Mucosa of descending colon (tissue), 3 donors: ENCODE measurements at regions not wholly inside any gene's neighbourhood (a gene's known extent, or its start where the extent isn't known, plus 50 kb on each side); places are given as distances from the start of the nearest gene placed in this dataset.

Experiments used
- ATAC-seq: fragments of 200-7000 bp; cut with Tn5 transposase; one replicate; pipeline ENCODE4 v1.9.1; 2020; ENCODE audit warnings: mild to moderate bottlenecking, moderate library complexity
- DNase-seq, 3 donors: peaks; one replicate each; pipeline ENCODE4 v3.0.0-alpha.2; 2020
- H3K36me3 ChIP-seq: fragments of 200-600 bp; one replicate; pipeline ENCODE4 v1.8.0; 2021; ENCODE audit warnings: low read depth, mild to moderate bottlenecking
- H3K4me1 ChIP-seq: fragments of 200-600 bp; one replicate; pipeline ENCODE4 v1.8.0; 2021; ENCODE audit warnings: low read depth, mild to moderate bottlenecking
- H3K4me3 ChIP-seq: fragments of 200-600 bp; one replicate; pipeline ENCODE4 v1.8.0; 2021; ENCODE audit warnings: mild to moderate bottlenecking
- H3K9me3 ChIP-seq: fragments of 200-600 bp; one replicate; pipeline ENCODE4 v1.8.0; 2021; ENCODE audit warnings: mild to moderate bottlenecking
- CTCF ChIP-seq: fragments of 200-600 bp; IDR thresholded peaks from one replicate; pipeline ENCODE4 v1.8.0; 2022; ENCODE audit warnings: antibody characterized with exemption, mild to moderate bottlenecking
- intact Hi-C, 2 donors: fragments of 100-400 bp; cut with DNase I in 1 of 2; cut with micrococcal nuclease in 1 of 2; formaldehyde crosslinking; loops; one replicate each; pipeline versions ENCODE4 v1.11.0 to v1.11.1; 2022; cut with DNase I, micrococcal nuclease
- donor health status: DM: no; HTN: no; CAD: no; lungs with moderate emphysema.
- donor health status: DM: no; HTN: no; CAD: no.
- donor health status: DM: no; HTN: yes; CAD: no.

- H3K9me3 ChIP-seq = no peaks in the 10 kb centered on the region
- no peak for ATAC-seq
- no peak for TF ChIP-seq CTCF
- no peak for DNase-seq
- no peaks in the 10 kb centered on the region for H3K36me3 ChIP-seq
- H3K4me1 ChIP-seq = no peaks in the 10 kb centered on the region
- intact Hi-C loops = no loop called here
- no peak overlapping the region for H3K4me3 ChIP-seq
Observed at GRCh38 chr13:102993348-102993747, 72.9 kb downstream of the SLC10A2 start.

DNA sequence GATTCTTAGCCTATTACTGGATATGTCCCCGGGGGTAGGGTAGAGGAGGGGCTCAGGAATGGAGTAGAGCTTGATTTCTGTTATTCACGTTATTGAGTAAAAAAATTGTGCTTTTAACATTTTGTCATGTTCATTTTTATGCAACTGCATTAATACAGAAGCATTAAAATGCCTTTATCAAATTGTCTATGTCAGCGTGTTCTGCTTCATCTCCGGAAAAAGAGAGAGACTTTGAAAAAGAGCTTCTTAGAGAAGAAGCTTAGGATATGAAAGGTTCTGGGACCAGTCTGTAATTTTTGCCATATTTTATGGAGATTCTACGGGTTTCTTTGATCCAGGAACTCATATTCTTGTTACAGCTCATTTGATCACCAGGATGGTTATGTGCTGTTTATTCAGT lies 82.0 kb downstream of the SLC10A2 start:
- Histone ChIP-seq H3K9me3 (peaks cover 7% of the 10 kb centered on the region), H3K4me3 (no peak overlapping the region), H3K4me1 (no peaks in the 10 kb centered on the region), H3K36me3 (no peaks in the 10 kb centered on the region)
- DNase-seq = no peak
- ATAC-seq = no peak
- intact Hi-C loops = no loop called here
- no peak for TF ChIP-seq CTCF

DNA sequence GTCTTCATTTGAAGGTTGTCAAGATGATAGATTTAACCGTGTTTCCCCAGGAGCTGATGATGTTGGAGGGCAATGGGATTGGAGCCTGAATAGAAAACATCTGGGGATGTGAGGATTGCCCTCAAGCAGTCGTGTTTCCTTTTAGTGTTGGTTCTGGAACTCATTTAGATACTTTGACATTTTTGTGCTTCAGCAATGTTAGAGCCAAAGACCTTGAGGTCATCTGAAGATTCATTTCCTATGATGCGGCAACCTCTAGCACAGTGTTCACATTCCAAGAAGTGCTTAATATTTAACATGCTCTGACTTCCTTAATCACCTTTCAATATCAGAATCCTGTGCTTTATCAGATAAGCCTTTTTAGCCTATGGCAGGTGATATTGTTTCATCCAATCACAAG lies 82.7 kb downstream of the SLC10A2 start:
- TF ChIP-seq CTCF = no peak
- DNase-seq (no peak), ATAC-seq (no peak)
- intact Hi-C loops = no loop called here
- no peak overlapping the region for H3K4me3 ChIP-seq
- H3K4me1 ChIP-seq = no peaks in the 10 kb centered on the region
- H3K36me3 ChIP-seq = no peaks in the 10 kb centered on the region
- H3K9me3 ChIP-seq = peaks cover 7% of the 10 kb centered on the region

DNA sequence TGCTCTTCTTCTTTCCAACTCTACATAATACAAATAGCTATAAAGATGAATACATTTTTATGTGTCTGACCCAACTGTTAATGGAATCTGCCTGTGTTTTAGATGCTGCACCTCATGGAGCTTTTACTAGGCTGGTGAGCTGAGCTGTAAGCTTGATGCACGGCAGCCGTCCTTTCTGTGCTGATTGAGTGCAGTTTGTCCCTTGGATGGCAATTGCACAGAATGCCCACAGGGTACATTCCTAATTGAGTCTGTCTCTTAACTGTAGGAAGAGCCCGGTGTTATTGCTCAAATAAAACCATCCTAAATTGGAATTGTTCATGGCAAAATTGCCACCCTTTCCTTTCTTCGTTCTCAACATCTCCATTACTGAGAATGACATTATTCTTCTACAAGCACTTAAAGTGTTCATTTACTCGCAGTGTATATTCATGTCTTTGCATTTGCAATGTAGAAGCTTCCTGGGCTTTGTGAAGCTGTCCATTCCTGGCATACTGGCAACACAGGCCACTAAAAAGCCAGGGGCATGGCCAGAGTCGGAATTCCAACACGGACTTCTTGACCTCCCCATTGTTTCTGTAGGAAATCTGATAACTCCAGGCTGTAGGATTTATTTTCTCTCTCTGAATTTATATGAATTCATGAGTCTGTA lies 85.8 kb downstream of the SLC10A2 start:
- ATAC-seq (no peak), DNase-seq (no peak)
- intact Hi-C loops = no loop called here
- H3K9me3 ChIP-seq = no peaks in the 10 kb centered on the region
- no peaks in the 10 kb centered on the region for H3K4me1 ChIP-seq
- TF ChIP-seq CTCF = no peak
- H3K36me3 ChIP-seq = no peaks in the 10 kb centered on the region
- no peak overlapping the region for H3K4me3 ChIP-seq

DNA sequence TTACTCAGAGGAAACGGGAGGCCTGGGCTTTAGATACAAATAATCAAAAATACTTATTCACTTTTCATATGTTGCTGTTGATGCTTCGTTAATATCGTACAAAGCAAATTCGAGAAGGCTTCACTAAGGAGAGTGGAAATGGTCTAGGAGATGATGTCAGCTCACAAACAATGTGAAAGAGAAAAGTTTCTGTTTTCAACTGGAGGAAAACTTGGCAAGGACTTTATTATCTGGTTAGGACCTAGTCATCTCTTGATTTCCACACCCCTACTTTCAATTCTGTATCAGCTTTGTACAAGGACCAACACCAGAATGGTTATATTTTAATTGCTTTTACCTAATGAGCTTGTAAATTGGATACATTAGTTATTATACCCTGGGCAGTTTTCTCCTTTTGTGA lies 88.0 kb downstream of the SLC10A2 start:
- H3K4me3 ChIP-seq = no peak overlapping the region
- no peaks in the 10 kb centered on the region for H3K36me3 ChIP-seq
- no peak for ATAC-seq
- intact Hi-C loops = no loop called here
- no peak for DNase-seq
- H3K4me1 ChIP-seq = no peaks in the 10 kb centered on the region
- TF ChIP-seq CTCF = no peak
- H3K9me3 ChIP-seq = no peaks in the 10 kb centered on the region

- Histone ChIP-seq H3K4me1 (no peaks in the 10 kb centered on the region), H3K9me3 (no peaks in the 10 kb centered on the region), H3K4me3 (no peak overlapping the region), H3K36me3 (no peaks in the 10 kb centered on the region)
- no peak for ATAC-seq
- TF ChIP-seq CTCF = no peak
- DNase-seq = no peak
- intact Hi-C loops = no loop called here
Observed at GRCh38 chr13:102977471-102977870, 88.7 kb downstream of the SLC10A2 start.
